ENCODE measurements at regions not wholly inside any gene's neighbourhood (a gene's known extent, or its start where the extent isn't known, plus 50 kb on each side); places are given as distances from the start of the nearest gene placed in this dataset.

- Histone ChIP-seq H3K4me3 (replicated peaks in 1 of 3; ENCODE audit: low read depth in 2 of 3, low read length in 3 of 3) (no peak overlapping the region), H3K79me2 (ENCODE audit: insufficient read depth, low read length) (no peaks in the 10 kb centered on the region), H3K36me3 (replicated peaks in 1 of 2; ENCODE audit: control insufficient read depth in 1 of 2, insufficient read depth in 2 of 2, low read length in 2 of 2) (no peaks in the 10 kb centered on the region), H4K20me1 (ENCODE audit: insufficient read depth, low read length) (no peaks in the 10 kb centered on the region), H2AFZ (ENCODE audit: insufficient read depth, low read depth, low read length, poor library complexity, severe bottlenecking) (no peak overlapping the region), H3K9me3 (replicated peaks in 1 of 2; ENCODE audit: control insufficient read depth in 1 of 2, insufficient read depth in 1 of 2, low read length in 2 of 2) (no peaks in the 10 kb centered on the region), H3K27ac (ENCODE audit: low read depth in 1 of 2, low read length in 2 of 2) (no peak overlapping the region), H3K4me2 (replicated peaks; ENCODE audit: extremely low read depth, low read length, poor library complexity, severe bottlenecking) (no peak overlapping the region), H3K27me3 (ENCODE audit: control insufficient read depth in 2 of 2, insufficient read depth in 2 of 2, low read length in 2 of 2) (no peaks in the 10 kb centered on the region), H3K9ac (ENCODE audit: insufficient read depth, low read length, poor library complexity, severe bottlenecking) (no peak overlapping the region), H3K4me1 (ENCODE audit: control insufficient read depth in 1 of 2, insufficient read depth in 2 of 2, low read length in 2 of 2) (no peaks in the 10 kb centered on the region)
- no peaks in the 10 kb centered on the region for H3K36me3 Mint-ChIP-seq
- no peak for TF ChIP-seq CTCF (IDR thresholded peaks at IDR 0.05)
- H3K9me3 Mint-ChIP-seq: peaks cover 0 to 3% (median 1%) of the 10 kb centered on the region in 7 donors
- DNase-seq: no peak
- WGBS (ENCODE audit: insufficient coverage): 46% methylated on average over 4 of the region's 4 CpGs
- no peak overlapping the region for H3K27ac Mint-ChIP-seq
- no peak overlapping the region for H3K4me3 Mint-ChIP-seq
- peaks cover 0 to 3% (median 1%) of the 10 kb centered on the region in 3 donors for H3K27me3 Mint-ChIP-seq (ENCODE audit: low read depth in 3 of 3)
- intact Hi-C loops (cut with micrococcal nuclease): no loop called here
- H3K4me1 Mint-ChIP-seq: no peaks in the 10 kb centered on the region
These were observed 69.8 kb upstream of the TCF4 start for GRCh38 chr18:55657572-55658331.

- peaks cover 0 to 3% (median 1%) of the 10 kb centered on the region in 3 donors for H3K27me3 Mint-ChIP-seq (ENCODE audit: low read depth in 3 of 3)
- H3K36me3 Mint-ChIP-seq: no peaks in the 10 kb centered on the region
- intact Hi-C loops (cut with micrococcal nuclease): no loop called here
- no peak overlapping the region for H3K9ac ChIP-seq (ENCODE audit: insufficient read depth, low read length, poor library complexity, severe bottlenecking)
- H3K27me3 ChIP-seq (ENCODE audit: control insufficient read depth in 2 of 2, insufficient read depth in 2 of 2, low read length in 2 of 2): no peaks in the 10 kb centered on the region
- H2AFZ ChIP-seq (ENCODE audit: insufficient read depth, low read depth, low read length, poor library complexity, severe bottlenecking): no peak overlapping the region
- H3K9me3 Mint-ChIP-seq: peaks cover 0 to 3% (median 3%) of the 10 kb centered on the region in 7 donors
- TF ChIP-seq CTCF (IDR thresholded peaks at IDR 0.05): no peak
- no peaks in the 10 kb centered on the region for H3K4me1 ChIP-seq (ENCODE audit: control insufficient read depth in 1 of 2, insufficient read depth in 2 of 2, low read length in 2 of 2)
- no peaks in the 10 kb centered on the region for H3K4me1 Mint-ChIP-seq
- no peak overlapping the region for H3K27ac ChIP-seq (ENCODE audit: low read depth in 1 of 2, low read length in 2 of 2)
- H3K4me3 ChIP-seq (replicated peaks in 1 of 3; ENCODE audit: low read depth in 2 of 3, low read length in 3 of 3): no peak overlapping the region
- no peak overlapping the region for H3K4me3 Mint-ChIP-seq
- H3K36me3 ChIP-seq (replicated peaks in 1 of 2; ENCODE audit: control insufficient read depth in 1 of 2, insufficient read depth in 2 of 2, low read length in 2 of 2): no peaks in the 10 kb centered on the region
- H3K27ac Mint-ChIP-seq: no peak overlapping the region
- no peak for DNase-seq
- no peaks in the 10 kb centered on the region for H4K20me1 ChIP-seq (ENCODE audit: insufficient read depth, low read length)
- peaks cover 0 to 2% of the 10 kb centered on the region in 2 donors for H3K9me3 ChIP-seq (replicated peaks in 1 of 2; ENCODE audit: control insufficient read depth in 1 of 2, insufficient read depth in 1 of 2, low read length in 2 of 2)
- H3K79me2 ChIP-seq (ENCODE audit: insufficient read depth, low read length): no peaks in the 10 kb centered on the region
- no peak overlapping the region for H3K4me2 ChIP-seq (replicated peaks; ENCODE audit: extremely low read depth, low read length, poor library complexity, severe bottlenecking)
These were observed 67.0 kb upstream of the TCF4 start for GRCh38 chr18:55654986-55655385.
